Liver (tissue), 3 donors: ENCODE measurements at regions not wholly inside any gene's neighbourhood (a gene's known extent, or its start where the extent isn't known, plus 50 kb on each side); places are given as distances from the start of the nearest gene placed in this dataset.

Source experiments
- CTCF ChIP-seq: fragments of 150-350 bp; IDR thresholded peaks from 2 replicates; pipeline ENCODE4 v1.5.1; 2017; ENCODE audit warnings: improper control_type of control experiment, low read depth, low read length; ENCODE audit not compliant: missing input control
- EGR1 ChIP-seq, 2 donors: IDR thresholded peaks; 2 replicates each; pipeline ENCODE4 v1.6.1; 2016 to 2018; ENCODE audit warnings: antibody characterized with exemption in 2 of 2, low read depth in 2 of 2
- FOXA1 ChIP-seq: IDR thresholded peaks from 2 replicates; pipeline ENCODE4 v1.6.1; 2016; ENCODE audit warnings: antibody characterized with exemption
- GABPA ChIP-seq, 2 donors: IDR thresholded peaks in 1 of 2; conservative IDR thresholded peaks in 1 of 2; 2 replicates each; pipeline ENCODE4 v1.6.1; 2016; ENCODE audit warnings: antibody characterized with exemption in 2 of 2, mild to moderate bottlenecking in 1 of 2, moderate library complexity in 1 of 2
- JUND ChIP-seq, 2 donors: IDR thresholded peaks; 2 replicates each; pipeline ENCODE4 v1.6.1; 2016; ENCODE audit warnings: antibody characterized with exemption in 2 of 2
- MAX ChIP-seq: IDR thresholded peaks from 2 replicates; pipeline ENCODE4 v1.6.1; 2016; ENCODE audit warnings: antibody characterized with exemption
- RAD21 ChIP-seq, 2 donors: IDR thresholded peaks; 2 replicates each; pipeline ENCODE4 v1.6.1; 2016; ENCODE audit warnings: antibody characterized with exemption in 2 of 2, mild to moderate bottlenecking in 2 of 2
- REST ChIP-seq: IDR thresholded peaks from 2 replicates; pipeline ENCODE4 v1.6.1; 2016; ENCODE audit warnings: antibody characterized with exemption, mild to moderate bottlenecking
- RXRA ChIP-seq, 2 donors: IDR thresholded peaks; 2 replicates each; pipeline ENCODE4 v1.6.1; 2017 to 2018; ENCODE audit warnings: antibody characterized with exemption in 2 of 2, mild to moderate bottlenecking in 1 of 2
- SP1 ChIP-seq: IDR thresholded peaks from 2 replicates; pipeline ENCODE4 v1.6.1; 2018; ENCODE audit warnings: antibody characterized with exemption, mild to moderate bottlenecking
- TAF1 ChIP-seq: conservative IDR thresholded peaks from 2 replicates; pipeline ENCODE4 v1.6.1; 2016; ENCODE audit warnings: antibody characterized with exemption, mild to moderate bottlenecking
- YY1 ChIP-seq: IDR thresholded peaks from 2 replicates; pipeline ENCODE4 v1.6.1; 2016; ENCODE audit warnings: antibody characterized with exemption, mild to moderate bottlenecking
- ZBTB33 ChIP-seq: IDR thresholded peaks from 2 replicates; pipeline ENCODE4 v1.6.1; 2016; ENCODE audit warnings: antibody characterized with exemption
- donor health status: healthy.
- donor health status: healthy.

GRCh38 chr7:70947181-70947580 is 184.8 kb upstream of the GALNT17 start:
- no peak for TF ChIP-seq JUND (IDR thresholded peaks at IDR 0.05)
- TF ChIP-seq FOXA1 = no peak
- no peak for TF ChIP-seq RXRA (IDR thresholded peaks at IDR 0.05)
- no peak for TF ChIP-seq GABPA (IDR thresholded peaks at IDR 0.05 in 1 of 2, conservative IDR thresholded peaks at IDR 0.05 in 1 of 2)
- no peak for TF ChIP-seq ZBTB33
- TF ChIP-seq CTCF = no peak
- TF ChIP-seq EGR1 (IDR thresholded peaks at IDR 0.05; ENCODE audit: low read depth in 2 of 2) = no peak
- TF ChIP-seq RAD21 (IDR thresholded peaks at IDR 0.05) = no peak
- no peak for TF ChIP-seq YY1
- TF ChIP-seq MAX = no peak
- no peak for TF ChIP-seq SP1
- no peak for TF ChIP-seq REST
- no peak for TF ChIP-seq TAF1
